CD4-positive, alpha-beta T cell treated with Interleukin-2 at 100 ng/mL for 4 hours (primary cell): ENCODE measurements at regions not wholly inside any gene's neighbourhood (a gene's known extent, or its start where the extent isn't known, plus 50 kb on each side); places are given as distances from the start of the nearest gene placed in this dataset.
"Not testable (repeated sequence)": the region's sequence is repeated elsewhere in the genome, so short reads cannot be mapped to it uniquely, and the experiment has no call there.

Experiments
- DNase-seq: peaks from one replicate; pipeline ENCODE4 v3.0.0-alpha.2; 2020; ENCODE audit warnings: low spot score

GRCh38 chr1:196002296-196002695 is 605.9 kb downstream of the KCNT2 start:
- DNase-seq = not testable (repeated sequence)

GRCh38 chr1:196001188-196001587 is 607.1 kb downstream of the KCNT2 start:
- DNase-seq = no peak

DNA sequence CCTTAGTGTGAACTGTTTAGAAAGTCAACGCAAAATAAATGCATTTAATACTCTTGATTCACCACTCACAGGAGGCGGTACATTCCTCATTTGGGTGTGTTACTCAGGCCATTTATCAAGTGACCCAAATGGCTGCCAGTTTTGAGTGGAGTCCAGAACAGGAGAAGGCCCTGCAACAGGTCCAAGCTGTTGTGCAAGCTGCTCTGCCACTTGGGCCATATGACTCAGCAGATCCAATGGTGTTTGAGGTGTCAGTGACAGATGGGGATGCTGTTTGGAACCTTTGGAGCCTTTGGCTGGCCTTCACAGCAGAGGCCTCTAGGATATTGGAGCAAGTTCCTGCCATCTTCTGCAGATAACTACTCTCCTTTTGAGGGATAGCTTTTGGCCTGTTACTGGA is 609.2 kb downstream of the KCNT2 start:
- DNase-seq = no peak

- no peak for DNase-seq
These were observed 626.6 kb downstream of the KCNT2 start for GRCh38 chr1:195981448-195982139.

DNA sequence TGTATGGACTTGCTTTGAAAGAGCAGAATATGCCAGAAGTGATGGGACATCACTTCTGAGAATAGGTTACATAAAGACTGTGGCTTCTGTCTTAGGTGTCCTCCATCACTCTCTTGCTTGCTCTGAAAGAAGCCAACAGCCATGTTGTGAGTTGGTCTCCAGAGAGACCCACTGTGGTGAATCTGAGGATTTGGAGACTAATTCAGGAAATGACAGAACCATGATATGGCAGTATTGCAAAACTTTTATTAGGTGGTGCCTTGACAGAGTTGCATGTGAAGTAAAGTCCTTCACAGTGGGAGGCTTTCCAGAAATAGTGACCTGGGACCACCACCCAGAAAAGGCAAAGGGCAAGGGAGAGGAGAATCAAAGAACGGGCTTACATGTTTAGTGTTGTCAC is 628.6 kb downstream of the KCNT2 start:
- DNase-seq = no peak

DNA sequence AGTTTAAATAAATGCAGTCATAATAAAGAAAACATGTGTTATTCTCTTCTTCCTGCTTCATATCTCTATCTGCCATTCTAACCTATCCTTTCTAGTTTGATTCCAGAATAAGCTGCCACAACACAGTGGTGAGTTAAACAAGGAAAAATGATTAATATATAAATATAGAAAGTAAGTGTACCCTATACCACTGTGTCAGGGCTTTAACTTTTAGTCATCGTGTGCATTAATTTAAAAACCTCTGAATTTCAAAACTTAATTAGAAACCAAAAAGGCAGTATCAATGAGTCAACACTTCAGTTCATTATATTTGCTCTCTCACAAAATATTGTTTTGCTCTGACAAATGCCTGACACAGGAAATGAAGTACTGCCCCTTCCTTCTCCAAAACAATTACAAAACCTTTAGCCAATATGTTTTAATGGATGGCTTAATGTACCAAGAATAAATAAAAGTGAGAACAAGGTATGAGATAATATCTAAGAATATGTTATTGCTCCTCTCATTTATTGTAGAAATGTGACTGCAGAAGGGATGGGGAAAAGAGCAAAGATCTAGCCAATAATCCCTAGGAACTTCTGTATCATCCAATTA is 634.8 kb downstream of the KCNT2 start:
- DNase-seq = no peak

- DNase-seq = no peak
These were observed 636.7 kb downstream of the KCNT2 start for GRCh38 chr1:195971589-195971988.

GRCh38 chr1:195970209-195970608 is 638.0 kb downstream of the KCNT2 start:
- no peak for DNase-seq

DNA sequence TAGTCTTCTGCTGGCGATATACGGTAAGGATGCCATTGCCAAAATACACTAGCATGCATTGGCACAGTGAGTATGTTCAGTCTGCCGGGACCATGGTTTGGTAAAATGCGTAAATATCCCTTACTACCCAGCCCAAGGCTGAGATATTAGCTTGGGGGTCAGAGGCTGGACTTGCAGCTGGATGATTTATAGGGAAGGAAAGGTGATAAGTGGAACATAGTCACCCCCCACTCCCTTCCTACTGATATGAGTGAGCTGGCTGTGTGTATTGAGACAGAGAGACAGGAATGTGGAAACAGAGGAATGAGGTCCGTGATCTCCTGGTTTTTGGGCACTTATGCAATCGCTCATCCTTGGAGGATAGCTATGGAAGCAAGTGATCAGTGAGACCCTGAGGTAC is 642.8 kb downstream of the KCNT2 start:
- no peak for DNase-seq

DNA sequence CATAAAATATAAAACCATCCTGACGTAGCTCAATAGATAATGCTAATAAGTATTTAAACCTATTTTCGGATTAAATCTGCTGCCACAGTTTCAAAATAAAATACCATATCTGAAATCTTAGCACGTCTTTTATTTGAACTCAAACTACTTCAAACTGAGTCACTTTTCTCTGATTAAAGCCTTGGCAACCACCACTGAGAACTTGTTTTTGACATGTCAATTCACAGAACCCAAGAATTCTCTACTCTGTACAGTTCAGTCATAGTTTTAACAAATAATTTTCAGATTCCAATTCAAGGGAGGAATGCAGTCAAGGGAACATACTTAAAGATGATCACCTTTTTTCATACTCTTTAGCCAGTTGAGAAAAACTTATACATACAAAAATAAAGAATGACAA is 643.2 kb downstream of the KCNT2 start:
- no peak for DNase-seq

DNA sequence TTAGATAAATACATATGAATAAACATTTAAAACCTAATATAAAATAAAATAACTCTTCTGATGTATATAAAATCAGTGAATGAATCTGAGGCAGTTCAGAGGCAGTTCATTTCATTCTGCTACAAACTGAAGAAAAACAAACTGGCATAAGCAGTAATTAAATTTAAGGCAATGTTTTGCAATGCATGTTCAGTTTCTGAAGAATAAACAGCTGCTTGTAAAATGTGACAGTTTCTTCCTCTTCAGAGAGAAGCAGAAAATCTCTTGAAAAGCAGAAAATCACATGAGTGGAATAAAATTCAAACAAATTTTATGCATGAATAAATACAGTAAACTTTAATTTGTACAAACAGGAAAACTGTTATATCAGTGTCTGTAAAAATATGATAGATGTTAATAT is 643.7 kb downstream of the KCNT2 start:
- DNase-seq = no peak

GRCh38 chr1:195962051-195962450 is 646.2 kb downstream of the KCNT2 start:
- DNase-seq = no peak

DNA sequence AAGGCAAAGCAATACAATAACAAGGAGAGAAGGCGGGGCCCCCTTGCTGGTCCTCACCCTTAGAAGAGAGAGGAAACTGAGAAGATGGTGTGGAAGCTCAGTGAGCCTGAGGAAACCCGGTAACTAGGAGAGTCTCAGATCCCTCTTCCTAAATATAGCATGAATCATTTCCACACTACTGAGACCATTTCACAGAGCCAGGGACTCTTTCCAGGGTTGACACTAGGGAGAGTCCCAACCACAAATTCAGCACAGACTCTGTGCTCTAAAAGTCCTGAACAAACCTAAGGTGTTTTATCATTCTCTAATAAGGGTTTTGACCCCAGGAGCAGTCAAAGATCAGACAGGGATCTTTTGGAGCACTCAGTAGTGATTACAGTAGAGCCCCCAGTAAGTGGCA is 647.7 kb downstream of the KCNT2 start:
- no peak for DNase-seq

DNA sequence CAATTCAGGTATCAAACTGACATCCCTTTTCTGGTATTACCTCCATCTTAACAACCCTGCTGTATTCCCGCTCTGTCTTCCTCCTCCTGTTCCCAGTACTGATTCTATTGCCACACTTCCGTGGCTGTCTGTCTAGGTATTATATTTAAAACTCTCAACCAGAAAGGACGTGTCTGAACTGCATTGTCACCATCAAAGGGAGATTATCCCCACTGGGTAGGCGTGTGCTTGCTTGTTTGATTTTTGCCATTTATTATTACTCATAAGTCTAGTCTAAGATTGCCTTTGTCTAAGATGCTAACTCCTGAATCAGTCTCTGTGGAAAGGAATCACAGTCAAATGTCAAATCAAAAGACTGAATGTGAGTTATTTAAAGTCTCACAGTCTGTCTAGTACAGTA is 650.1 kb downstream of the KCNT2 start:
- no peak for DNase-seq

DNA sequence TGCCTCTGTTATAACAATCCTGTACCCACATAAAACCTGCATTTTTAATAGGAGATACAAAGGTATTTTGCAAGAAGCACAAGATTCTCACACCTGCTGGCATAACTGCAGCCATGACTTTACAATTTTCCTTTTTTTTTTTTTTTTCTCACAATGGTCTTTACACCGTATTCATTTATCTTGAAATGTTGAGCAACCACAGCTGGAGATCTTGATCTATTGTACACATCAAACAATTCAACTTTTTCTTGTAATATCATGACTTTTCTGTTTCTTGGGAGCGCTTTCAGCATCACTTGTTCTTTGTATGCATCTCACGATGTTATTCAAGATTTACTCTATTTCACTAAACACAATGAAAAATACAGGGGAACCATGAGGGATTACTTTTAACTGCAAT is 651.4 kb downstream of the KCNT2 start:
- DNase-seq = no peak

DNA sequence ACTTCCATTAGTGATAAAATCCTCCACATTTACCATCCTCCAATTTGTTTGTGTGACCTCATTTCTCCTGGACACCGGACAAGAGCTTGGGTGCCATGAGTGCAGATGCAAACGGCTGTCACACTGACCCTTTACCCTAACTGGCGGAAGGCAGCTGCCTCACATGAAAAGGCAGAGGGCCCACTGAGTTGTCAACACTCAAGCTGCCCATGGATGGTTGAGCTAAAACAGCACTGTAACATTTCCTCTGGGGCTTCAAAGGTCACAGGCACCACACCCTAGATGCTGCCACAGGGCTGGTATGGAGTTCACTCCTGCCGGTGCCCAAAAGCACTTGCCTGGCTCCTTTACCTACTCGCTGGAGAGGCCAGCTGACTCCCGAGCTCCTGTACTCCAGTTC is 653.4 kb downstream of the KCNT2 start:
- DNase-seq = no peak

GRCh38 chr1:195951313-195951712 is 656.9 kb downstream of the KCNT2 start:
- DNase-seq = no peak

DNA sequence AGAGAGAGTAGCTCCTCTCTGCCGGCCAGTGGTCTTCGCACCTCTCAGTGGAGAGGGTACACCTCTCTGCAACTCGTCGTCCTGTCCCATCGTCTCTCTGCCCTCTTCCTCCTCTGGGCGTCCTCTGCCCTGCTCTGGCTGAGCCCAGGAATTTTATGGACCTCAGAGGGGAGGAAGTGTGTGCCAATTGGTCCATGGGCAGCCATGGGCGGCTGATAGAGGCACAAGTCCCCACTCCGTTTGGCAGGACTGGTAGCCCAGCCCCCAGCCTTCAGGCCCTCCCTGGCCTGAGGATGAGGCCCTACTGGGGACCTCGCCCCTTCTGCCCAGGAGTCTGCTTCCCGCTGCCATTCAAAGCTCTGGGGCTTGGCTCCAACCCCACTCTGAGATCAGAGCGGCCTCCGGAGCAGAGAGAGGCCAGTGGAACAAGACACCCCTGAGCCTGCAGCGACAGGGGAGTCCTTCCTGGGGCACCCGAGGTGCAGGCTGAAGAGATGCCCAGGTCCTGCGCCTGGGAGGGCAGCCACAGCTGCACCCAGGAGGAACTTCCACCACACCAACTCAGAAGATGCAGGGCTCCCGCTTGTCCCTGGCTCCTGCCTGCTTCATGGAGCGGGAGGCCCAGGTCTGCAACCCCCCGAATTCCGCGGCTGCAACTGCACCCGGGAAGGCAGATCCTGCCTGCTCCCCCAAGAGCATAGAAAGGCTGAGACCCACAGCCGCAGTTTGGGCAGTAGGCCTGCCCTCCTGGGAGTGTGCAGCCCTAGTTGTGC is 659.9 kb downstream of the KCNT2 start:
- DNase-seq = no peak

DNA sequence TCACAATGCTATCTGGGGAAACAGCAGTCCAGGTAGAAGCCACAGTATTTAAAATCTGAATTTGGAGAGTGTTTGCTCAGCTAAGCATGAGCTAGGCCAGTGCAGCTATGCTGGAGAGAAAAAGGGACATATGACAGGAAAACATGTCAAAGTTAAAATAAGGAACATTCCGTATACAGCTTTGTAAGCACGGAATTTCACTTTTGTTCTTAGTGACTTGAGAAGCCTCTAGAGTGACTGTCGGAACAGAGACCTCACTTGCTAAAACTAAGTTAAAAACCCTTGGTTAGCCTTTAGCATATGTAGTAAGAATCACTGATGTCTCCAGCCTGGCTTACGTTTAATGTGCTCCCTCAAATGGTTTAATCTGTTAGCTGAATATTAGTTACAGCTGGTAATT is 661.7 kb downstream of the KCNT2 start:
- no peak for DNase-seq

GRCh38 chr1:195941795-195942194 is 666.4 kb downstream of the KCNT2 start:
- DNase-seq = no peak

DNA sequence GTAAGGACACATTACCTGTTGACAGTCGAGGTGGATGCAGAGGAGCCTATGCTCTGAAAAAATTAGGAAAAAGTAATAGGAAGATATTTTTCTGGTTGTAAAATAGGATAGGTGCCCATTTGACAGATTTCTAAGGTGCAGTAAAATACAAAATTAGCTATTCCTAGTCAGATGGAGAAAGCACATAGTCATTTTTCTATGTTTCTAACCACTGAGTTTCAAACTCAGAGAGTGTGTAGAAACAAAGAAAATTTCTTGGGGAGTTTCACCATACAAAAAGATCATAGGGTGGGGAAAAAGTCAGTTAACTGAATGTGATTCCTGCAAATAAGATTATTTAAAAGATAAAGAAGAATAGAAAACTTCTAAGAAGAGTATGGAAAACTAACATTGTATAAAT is 666.9 kb downstream of the KCNT2 start:
- no peak for DNase-seq

- no peak for DNase-seq
These were observed 668.4 kb downstream of the KCNT2 start for GRCh38 chr1:195939844-195940243.

- no peak for DNase-seq
These were observed 673.3 kb downstream of the KCNT2 start for GRCh38 chr1:195934817-195935553.
